Lung (tissue), 11 donors: ENCODE measurements at regions not wholly inside any gene's neighbourhood (a gene's known extent, or its start where the extent isn't known, plus 50 kb on each side); places are given as distances from the start of the nearest gene placed in this dataset.
"Not testable (repeated sequence)": the region's sequence is repeated elsewhere in the genome, so short reads cannot be mapped to it uniquely, and the experiment has no call there.

Experiments
- ATAC-seq: fragments of 200-7000 bp; cut with Tn5 transposase; one replicate; pipeline ENCODE4 v1.9.1; 2020; ENCODE audit warnings: moderate number of reproducible peaks; ENCODE audit not compliant: insufficient read depth, low FRiP score
- DNase-seq, 3 donors: peaks; one replicate each; pipeline ENCODE4 v3.0.0-alpha.2; 2013 to 2017
- H3K27ac ChIP-seq, 2 donors: one replicate each; pipeline ENCODE4 v1.5.1; 2013; ENCODE audit warnings: mild to moderate bottlenecking in 2 of 2, moderate library complexity in 2 of 2, control low read depth in 1 of 2, inconsistent platforms in 1 of 2, low read depth in 1 of 2, low read length in 1 of 2
- H3K27me3 ChIP-seq, 3 donors: one replicate each; pipeline ENCODE4 v1.5.1; 2013; ENCODE audit warnings: low read length in 2 of 3; ENCODE audit not compliant: control insufficient read depth in 3 of 3, insufficient read depth in 3 of 3
- H3K36me3 ChIP-seq, 4 donors: one replicate each; pipeline ENCODE4 v1.5.1; 2013; ENCODE audit warnings: low read length in 4 of 4, mild to moderate bottlenecking in 1 of 4, moderate library complexity in 1 of 4; ENCODE audit not compliant: control insufficient read depth in 4 of 4, insufficient read depth in 4 of 4
- H3K4me1 ChIP-seq, 5 donors: one replicate each; pipeline ENCODE4 v1.5.1; 2013; ENCODE audit warnings: low read length in 5 of 5, mild to moderate bottlenecking in 2 of 5, moderate library complexity in 1 of 5; ENCODE audit not compliant: control insufficient read depth in 5 of 5, insufficient read depth in 5 of 5
- H3K4me3 ChIP-seq: one replicate; pipeline ENCODE4 v1.5.1; 2013; ENCODE audit warnings: mild to moderate bottlenecking, control low read depth, moderate library complexity
- H3K9ac ChIP-seq, 2 donors: one replicate each; pipeline ENCODE4 v1.5.1; 2013; ENCODE audit warnings: low read length in 2 of 2, control low read depth in 1 of 2; ENCODE audit not compliant: insufficient read depth in 1 of 2
- H3K9me3 ChIP-seq, 4 donors: one replicate each; pipeline ENCODE4 v1.5.1; 2013; ENCODE audit warnings: low read length in 3 of 4, mild to moderate bottlenecking in 1 of 4, moderate library complexity in 1 of 4; ENCODE audit not compliant: control insufficient read depth in 4 of 4, insufficient read depth in 3 of 4
- CTCF ChIP-seq: IDR thresholded peaks from 2 replicates; pipeline ENCODE4 v1.5.1; 2012; ENCODE audit warnings: mild to moderate bottlenecking; ENCODE audit errors: control extremely low read depth, extremely low read depth
- WGBS, 2 donors: extraction: QIAGEN DNeasy Blood & Tissue Kit; methylation state at CpG; one replicate each; pipeline ENCODE4 v1.1.7; 2013; 5-methylcytosine and 5-hydroxymethylcytosine counted together
- donor health status: control.
- donor health status: control.
- donor health status: Bipolar disorder and iron deficiency.
- donor health status: healthy.
- donor health status: DM: yes; HTN: yes; CAD: no.

- no peak for ATAC-seq
- no peak for DNase-seq
- H3K4me3 ChIP-seq, result no peak overlapping the region
- no peak overlapping the region for H3K27ac ChIP-seq
- H3K4me1 ChIP-seq, result no peaks in the 10 kb centered on the region
- TF ChIP-seq CTCF, result no peak
- H3K9me3 ChIP-seq, result peaks cover 0 to 1% (median 0%) of the 10 kb centered on the region in 4 donors
- no peak overlapping the region for H3K9ac ChIP-seq
- H3K27me3 ChIP-seq, result peaks cover 0 to 27% (median 12%) of the 10 kb centered on the region in 3 donors
- 64 to 84% methylated on average over 2 of the region's 2 CpGs for WGBS, 2 donors
- H3K36me3 ChIP-seq, result no peaks in the 10 kb centered on the region
These were observed 59.7 kb upstream of the FRMPD3 start for GRCh38 chrX:107389726-107390125.

GRCh38 chrX:107393656-107394055, 55.8 kb upstream of the FRMPD3 start:
- WGBS, 2 donors, result 95 to 100% methylated on average over 1 of the region's 1 CpG
- H3K4me3 ChIP-seq, H3K27ac ChIP-seq, H3K36me3 ChIP-seq, ATAC-seq, H3K4me1 ChIP-seq, H3K9me3 ChIP-seq, DNase-seq, H3K9ac ChIP-seq: not testable (repeated sequence)
- H3K27me3 ChIP-seq, result peaks cover 0 to 15% (median 10%) of the 10 kb centered on the region in 3 donors

GRCh38 chrX:107396235-107396634, 53.2 kb upstream of the FRMPD3 start:
- Histone ChIP-seq H3K27ac (no peak overlapping the region), H3K4me1 (no peaks in the 10 kb centered on the region), H3K9me3 (peaks cover 0 to 2% (median 0%) of the 10 kb centered on the region in 4 donors), H3K4me3 (no peak overlapping the region), H3K36me3 (no peaks in the 10 kb centered on the region), H3K27me3 (peaks cover 0 to 24% (median 4%) of the 10 kb centered on the region in 3 donors), H3K9ac (no peak overlapping the region)
- no peak for TF ChIP-seq CTCF
- DNase-seq, result no peak
- 38 to 50% methylated on average over 1 of the region's 1 CpG for WGBS, 2 donors
- ATAC-seq, result no peak

GRCh38 chrX:107396783-107397182, 52.7 kb upstream of the FRMPD3 start:
- 55 to 69% methylated on average over 6 of the region's 6 CpGs for WGBS, 2 donors
- no peak overlapping the region for H3K4me3 ChIP-seq

More at GRCh38 chrX:107396783-107397182, 52.7 kb upstream of the FRMPD3 start:
- H3K9ac ChIP-seq, result no peak overlapping the region
- DNase-seq (no peak), ATAC-seq (no peak)
- H3K4me1 ChIP-seq, result no peaks in the 10 kb centered on the region
- no peaks in the 10 kb centered on the region for H3K36me3 ChIP-seq
- H3K27me3 ChIP-seq, result peaks cover 0 to 24% (median 4%) of the 10 kb centered on the region in 3 donors
- H3K27ac ChIP-seq, result no peak overlapping the region
- TF ChIP-seq CTCF, result no peak
- peaks cover 0 to 2% (median 0%) of the 10 kb centered on the region in 4 donors for H3K9me3 ChIP-seq
